ENCODE measurements at regions not wholly inside any gene's neighbourhood (a gene's known extent, or its start where the extent isn't known, plus 50 kb on each side); places are given as distances from the start of the nearest gene placed in this dataset.

DNA sequence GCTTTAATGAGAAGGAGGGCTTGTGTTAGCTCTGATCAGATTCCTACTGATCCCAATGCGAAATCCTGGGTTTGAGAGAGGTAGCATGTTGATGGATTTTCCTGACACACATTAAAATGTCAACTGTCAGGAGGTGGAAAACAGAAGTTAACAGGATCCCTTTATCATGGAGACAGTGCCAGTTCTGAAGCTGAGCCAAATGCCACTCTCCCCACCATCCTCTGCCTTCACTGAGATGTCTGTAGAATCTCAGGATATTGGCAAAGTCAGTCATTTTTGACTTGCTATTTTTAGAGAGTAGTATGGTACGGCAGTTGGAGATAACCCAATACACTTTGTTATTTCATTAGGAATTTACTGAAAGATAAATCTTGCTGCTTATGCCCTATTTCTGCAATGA lies 1816.2 kb upstream of the FLRT2 start:
- TF ChIP-seq POLR2A (IDR thresholded peaks at IDR 0.05; ENCODE audit: low read depth, low read length): no peak
- no peak for TF ChIP-seq TAF1 (IDR thresholded peaks at IDR 0.05; ENCODE audit: borderline replicate concordance, low read depth, low read length)
